ENCODE measurements at regions not wholly inside any gene's neighbourhood (a gene's known extent, or its start where the extent isn't known, plus 50 kb on each side); places are given as distances from the start of the nearest gene placed in this dataset.

GRCh38 chr10:71137701-71138100 is 74.7 kb upstream of the UNC5B start:
- Mint-ChIP-seq H3K4me3 (no peak overlapping the region), H3K4me1 (peaks cover 40% of the 10 kb centered on the region), H3K9me3 (no peaks in the 10 kb centered on the region), H3K27me3 (ENCODE audit: low read depth, poor library complexity) (peaks cover 28% of the 10 kb centered on the region), H3K36me3 (ENCODE audit: low read depth) (no peaks in the 10 kb centered on the region), H3K27ac (no peak overlapping the region)
- TF ChIP-seq CTCF (IDR thresholded peaks at IDR 0.05) = no peak
- no peak for DNase-seq

GRCh38 chr10:71138166-71138830 is 74.1 kb upstream of the UNC5B start:
- DNase-seq = no peak
- Mint-ChIP-seq H3K9me3 (no peaks in the 10 kb centered on the region), H3K4me1 (peaks cover 37% of the 10 kb centered on the region), H3K27me3 (ENCODE audit: low read depth, poor library complexity) (peaks cover 24% of the 10 kb centered on the region), H3K36me3 (ENCODE audit: low read depth) (no peaks in the 10 kb centered on the region), H3K27ac (peak overlapping the region; percentile 18), H3K4me3 (no peak overlapping the region)
- no peak for TF ChIP-seq CTCF (IDR thresholded peaks at IDR 0.05)

- no peak for DNase-seq
- Mint-ChIP-seq H3K4me1 (peaks cover 9% of the 10 kb centered on the region), H3K27ac (no peak overlapping the region), H3K36me3 (ENCODE audit: low read depth) (no peaks in the 10 kb centered on the region), H3K4me3 (no peak overlapping the region), H3K27me3 (ENCODE audit: low read depth, poor library complexity) (peaks cover 29% of the 10 kb centered on the region), H3K9me3 (no peaks in the 10 kb centered on the region)
- TF ChIP-seq CTCF (IDR thresholded peaks at IDR 0.05) = no peak
These were observed 70.8 kb upstream of the UNC5B start for GRCh38 chr10:71141528-71141927.

- no peaks in the 10 kb centered on the region for H3K9me3 Mint-ChIP-seq
These were observed 69.2 kb upstream of the UNC5B start for GRCh38 chr10:71143170-71143569.

GRCh38 chr10:71143610-71144009 is 68.8 kb upstream of the UNC5B start:
- DNase-seq = no peak
- H3K27me3 Mint-ChIP-seq (ENCODE audit: low read depth, poor library complexity) = peaks cover 26% of the 10 kb centered on the region

More at GRCh38 chr10:71143170-71143569, 69.2 kb upstream of the UNC5B start:
- H3K4me1 Mint-ChIP-seq = peaks cover 5% of the 10 kb centered on the region
- no peak overlapping the region for H3K27ac Mint-ChIP-seq
- peaks cover 26% of the 10 kb centered on the region for H3K27me3 Mint-ChIP-seq (ENCODE audit: low read depth, poor library complexity)
- no peak for DNase-seq
- no peak overlapping the region for H3K4me3 Mint-ChIP-seq
- H3K36me3 Mint-ChIP-seq (ENCODE audit: low read depth) = no peaks in the 10 kb centered on the region
- no peak for TF ChIP-seq CTCF (IDR thresholded peaks at IDR 0.05)

More at GRCh38 chr10:71143610-71144009, 68.8 kb upstream of the UNC5B start:
- Mint-ChIP-seq H3K4me3 (no peak overlapping the region), H3K27ac (no peak overlapping the region), H3K9me3 (no peaks in the 10 kb centered on the region), H3K36me3 (ENCODE audit: low read depth) (no peaks in the 10 kb centered on the region), H3K4me1 (peaks cover 5% of the 10 kb centered on the region)
- no peak for TF ChIP-seq CTCF (IDR thresholded peaks at IDR 0.05)

Measured in nephron progenitor cell (in vitro differentiated cells).